Right lobe of liver (tissue), 4 donors: ENCODE measurements at regions not wholly inside any gene's neighbourhood (a gene's known extent, or its start where the extent isn't known, plus 50 kb on each side); places are given as distances from the start of the nearest gene placed in this dataset.

Experiments
- POLR2A ChIP-seq: fragments of 450-650 bp; IDR thresholded peaks from one replicate; pipeline ENCODE4 v1.6.1; 2017; ENCODE audit warnings: antibody characterized with exemption, mild to moderate bottlenecking
- TF ChIP-seq, protein P1 (sequence below), 4 donors: fragments of 200-600 bp in 3 of 4; fragments of 450-650 bp in 1 of 4; IDR thresholded peaks; one replicate each; pipeline versions ENCODE4 v1.5.1 to v1.8.0; 2016 to 2022; ENCODE audit warnings: antibody characterized with exemption in 4 of 4, mild to moderate bottlenecking in 2 of 4
- donor health status: DM: no; HTN: no; CAD: no.
- donor health status: DM: no; HTN: no; CAD: no.
- donor health status: DM: no; HTN: yes; CAD: no.

- TF ChIP-seq, protein P1, sequence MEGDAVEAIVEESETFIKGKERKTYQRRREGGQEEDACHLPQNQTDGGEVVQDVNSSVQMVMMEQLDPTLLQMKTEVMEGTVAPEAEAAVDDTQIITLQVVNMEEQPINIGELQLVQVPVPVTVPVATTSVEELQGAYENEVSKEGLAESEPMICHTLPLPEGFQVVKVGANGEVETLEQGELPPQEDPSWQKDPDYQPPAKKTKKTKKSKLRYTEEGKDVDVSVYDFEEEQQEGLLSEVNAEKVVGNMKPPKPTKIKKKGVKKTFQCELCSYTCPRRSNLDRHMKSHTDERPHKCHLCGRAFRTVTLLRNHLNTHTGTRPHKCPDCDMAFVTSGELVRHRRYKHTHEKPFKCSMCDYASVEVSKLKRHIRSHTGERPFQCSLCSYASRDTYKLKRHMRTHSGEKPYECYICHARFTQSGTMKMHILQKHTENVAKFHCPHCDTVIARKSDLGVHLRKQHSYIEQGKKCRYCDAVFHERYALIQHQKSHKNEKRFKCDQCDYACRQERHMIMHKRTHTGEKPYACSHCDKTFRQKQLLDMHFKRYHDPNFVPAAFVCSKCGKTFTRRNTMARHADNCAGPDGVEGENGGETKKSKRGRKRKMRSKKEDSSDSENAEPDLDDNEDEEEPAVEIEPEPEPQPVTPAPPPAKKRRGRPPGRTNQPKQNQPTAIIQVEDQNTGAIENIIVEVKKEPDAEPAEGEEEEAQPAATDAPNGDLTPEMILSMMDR (IDR thresholded peaks at IDR 0.05) = no peak
- no peak for TF ChIP-seq POLR2A
Measured at GRCh38 chr5:14935341-14935740, 63.8 kb upstream of the ANKH start.
